ENCODE measurements at regions not wholly inside any gene's neighbourhood (a gene's known extent, or its start where the extent isn't known, plus 50 kb on each side); places are given as distances from the start of the nearest gene placed in this dataset.

DNA sequence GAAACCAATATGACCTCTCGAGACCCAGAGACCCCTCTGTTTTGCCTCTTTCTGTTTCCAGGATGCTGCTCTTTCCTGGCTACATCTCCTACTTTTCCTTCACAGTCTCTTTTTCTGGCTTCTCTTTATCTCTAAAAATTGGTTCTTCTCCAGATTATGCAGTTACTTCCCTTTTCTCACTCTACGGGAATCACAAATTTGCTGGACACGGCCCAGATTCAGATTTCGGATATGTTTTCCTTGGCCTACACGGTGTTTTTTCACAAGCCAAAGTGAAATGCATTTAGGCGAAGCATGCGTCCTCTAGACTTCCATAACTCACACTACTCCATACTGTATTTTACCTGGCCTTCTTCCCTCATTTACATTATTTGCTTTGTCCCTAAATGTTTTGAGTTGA is 214.7 kb upstream of the MIR17HG start:
- Histone ChIP-seq H3K9ac (ENCODE audit: insufficient read length) (no peak overlapping the region), H3K4me3 (no peak overlapping the region), H3K27ac (no peak overlapping the region), H3K36me3 (ENCODE audit: insufficient read depth, low read length) (no peaks in the 10 kb centered on the region), H3K9me3 (ENCODE audit: low read depth, low read length) (no peaks in the 10 kb centered on the region)
- TF ChIP-seq FOXP2 (optimal IDR thresholded peaks at IDR 0.05; ENCODE audit: control extremely low read depth, extremely low read length, insufficient read depth) (no peak), EZH2 (IDR thresholded peaks at IDR 0.05) (no peak), POLR2AphosphoS5 (IDR thresholded peaks at IDR 0.05; ENCODE audit: borderline replicate concordance, low read depth, low read length) (no peak)
- DNase-seq (ENCODE audit: low read depth, low spot score) = no peak

- no peak overlapping the region for H3K27ac ChIP-seq
- DNase-seq (ENCODE audit: low read depth, low spot score) = peak; percentile 48
Measured at GRCh38 chr13:91133941-91134802, 213.3 kb upstream of the MIR17HG start.

GRCh38 chr13:91134803-91135184 is 212.7 kb upstream of the MIR17HG start:
- no peaks in the 10 kb centered on the region for H3K9me3 ChIP-seq (ENCODE audit: low read depth, low read length)
- H3K36me3 ChIP-seq (ENCODE audit: insufficient read depth, low read length) = no peaks in the 10 kb centered on the region
- no peak overlapping the region for H3K27ac ChIP-seq
- no peak for DNase-seq (ENCODE audit: low read depth, low spot score)
- no peak overlapping the region for H3K9ac ChIP-seq (ENCODE audit: insufficient read length)
- H3K4me3 ChIP-seq = no peak overlapping the region
- TF ChIP-seq EZH2 (IDR thresholded peaks at IDR 0.05) = no peak
- TF ChIP-seq POLR2AphosphoS5 (IDR thresholded peaks at IDR 0.05; ENCODE audit: borderline replicate concordance, low read depth, low read length) = no peak
- no peak for TF ChIP-seq FOXP2 (optimal IDR thresholded peaks at IDR 0.05; ENCODE audit: control extremely low read depth, extremely low read length, insufficient read depth)

More at GRCh38 chr13:91133941-91134802, 213.3 kb upstream of the MIR17HG start:
- Histone ChIP-seq H3K9ac (ENCODE audit: insufficient read length) (no peak overlapping the region), H3K9me3 (ENCODE audit: low read depth, low read length) (no peaks in the 10 kb centered on the region), H3K4me3 (no peak overlapping the region), H3K36me3 (ENCODE audit: insufficient read depth, low read length) (no peaks in the 10 kb centered on the region)
- no peak for TF ChIP-seq FOXP2 (optimal IDR thresholded peaks at IDR 0.05; ENCODE audit: control extremely low read depth, extremely low read length, insufficient read depth)
- no peak for TF ChIP-seq POLR2AphosphoS5 (IDR thresholded peaks at IDR 0.05; ENCODE audit: borderline replicate concordance, low read depth, low read length)
- TF ChIP-seq EZH2 (IDR thresholded peaks at IDR 0.05) = no peak

DNA sequence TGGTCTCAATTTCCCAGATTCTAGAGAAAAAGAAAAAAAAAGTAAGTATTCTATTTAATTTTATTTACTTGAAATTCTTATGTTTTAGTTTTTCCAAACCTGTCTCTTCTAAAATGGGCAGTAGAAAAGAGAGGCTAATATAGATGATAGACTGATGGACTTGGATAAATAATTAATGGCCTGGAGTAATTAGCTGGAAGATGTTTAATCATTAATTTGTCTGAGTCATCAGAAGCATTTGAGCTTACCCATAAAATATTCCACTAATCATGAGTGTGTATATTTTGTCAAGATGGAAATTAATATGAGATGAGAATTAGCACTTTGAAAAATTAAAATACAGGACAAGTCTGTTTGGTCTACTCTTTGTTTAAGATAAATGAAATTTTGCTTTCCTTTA is 212.1 kb upstream of the MIR17HG start:
- Histone ChIP-seq H3K4me3 (no peak overlapping the region), H3K27ac (no peak overlapping the region), H3K36me3 (ENCODE audit: insufficient read depth, low read length) (no peaks in the 10 kb centered on the region), H3K9me3 (ENCODE audit: low read depth, low read length) (no peaks in the 10 kb centered on the region), H3K9ac (ENCODE audit: insufficient read length) (no peak overlapping the region)
- no peak for DNase-seq (ENCODE audit: low read depth, low spot score)
- TF ChIP-seq EZH2 (IDR thresholded peaks at IDR 0.05) (no peak), FOXP2 (optimal IDR thresholded peaks at IDR 0.05; ENCODE audit: control extremely low read depth, extremely low read length, insufficient read depth) (no peak), POLR2AphosphoS5 (IDR thresholded peaks at IDR 0.05; ENCODE audit: borderline replicate concordance, low read depth, low read length) (no peak)

DNA sequence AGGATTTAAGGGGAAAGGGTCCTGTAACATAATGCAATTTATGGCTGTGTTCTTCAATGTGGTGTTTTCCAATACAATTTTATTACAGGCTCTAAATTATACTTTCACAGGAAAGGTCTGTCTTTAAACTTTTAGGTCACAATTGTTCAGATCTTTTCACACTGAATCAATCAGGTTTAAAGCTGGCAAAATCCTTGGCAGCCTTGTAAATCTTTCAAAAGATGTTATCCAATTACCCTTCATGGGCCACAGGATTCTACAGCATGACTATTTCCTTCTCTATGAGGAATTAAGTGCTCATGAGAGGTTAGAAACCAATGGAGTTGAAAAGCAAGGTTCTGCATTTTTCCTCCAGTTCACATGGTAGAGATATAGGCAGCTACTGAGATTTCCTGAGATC is 211.5 kb upstream of the MIR17HG start:
- no peaks in the 10 kb centered on the region for H3K36me3 ChIP-seq (ENCODE audit: insufficient read depth, low read length)
- no peaks in the 10 kb centered on the region for H3K9me3 ChIP-seq (ENCODE audit: low read depth, low read length)
- no peak for TF ChIP-seq FOXP2 (optimal IDR thresholded peaks at IDR 0.05; ENCODE audit: control extremely low read depth, extremely low read length, insufficient read depth)
- TF ChIP-seq EZH2 (IDR thresholded peaks at IDR 0.05) = no peak
- TF ChIP-seq POLR2AphosphoS5 (IDR thresholded peaks at IDR 0.05; ENCODE audit: borderline replicate concordance, low read depth, low read length) = no peak
- no peak overlapping the region for H3K9ac ChIP-seq (ENCODE audit: insufficient read length)
- H3K4me3 ChIP-seq = no peak overlapping the region
- H3K27ac ChIP-seq = no peak overlapping the region
- DNase-seq (ENCODE audit: low read depth, low spot score) = no peak

- no peak for DNase-seq (ENCODE audit: low read depth, low spot score)
- Histone ChIP-seq H3K36me3 (ENCODE audit: insufficient read depth, low read length) (no peaks in the 10 kb centered on the region), H3K27ac (no peak overlapping the region), H3K9ac (ENCODE audit: insufficient read length) (no peak overlapping the region), H3K4me3 (no peak overlapping the region), H3K9me3 (ENCODE audit: low read depth, low read length) (no peaks in the 10 kb centered on the region)
- TF ChIP-seq EZH2 (IDR thresholded peaks at IDR 0.05) (no peak), FOXP2 (optimal IDR thresholded peaks at IDR 0.05; ENCODE audit: control extremely low read depth, extremely low read length, insufficient read depth) (no peak), POLR2AphosphoS5 (IDR thresholded peaks at IDR 0.05; ENCODE audit: borderline replicate concordance, low read depth, low read length) (no peak)
Measured at GRCh38 chr13:91136806-91137205, 210.7 kb upstream of the MIR17HG start.

DNA sequence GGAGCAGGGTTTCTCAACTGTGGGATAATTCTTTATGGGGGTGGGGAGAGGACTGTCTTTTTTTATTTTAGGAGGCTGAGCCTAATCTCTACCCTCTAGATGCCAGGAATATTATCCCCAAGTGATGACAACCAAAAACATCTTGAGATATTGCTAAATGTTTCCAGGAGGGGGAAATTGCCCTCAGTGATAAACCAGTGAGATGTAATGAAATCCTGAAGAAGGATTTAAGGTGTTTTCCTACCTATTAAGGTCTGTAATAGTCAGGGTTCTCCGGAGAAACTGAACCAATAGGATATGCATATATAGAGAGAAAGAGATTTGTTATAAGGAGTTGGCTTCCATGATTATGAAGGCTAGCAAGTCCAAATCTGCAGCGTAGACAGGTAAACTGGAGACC is 208.3 kb upstream of the MIR17HG start:
- Histone ChIP-seq H3K4me3 (no peak overlapping the region), H3K9me3 (ENCODE audit: low read depth, low read length) (no peaks in the 10 kb centered on the region), H3K9ac (ENCODE audit: insufficient read length) (no peak overlapping the region), H3K27ac (no peak overlapping the region), H3K36me3 (ENCODE audit: insufficient read depth, low read length) (no peaks in the 10 kb centered on the region)
- TF ChIP-seq EZH2 (IDR thresholded peaks at IDR 0.05) (no peak), FOXP2 (optimal IDR thresholded peaks at IDR 0.05; ENCODE audit: control extremely low read depth, extremely low read length, insufficient read depth) (no peak), POLR2AphosphoS5 (IDR thresholded peaks at IDR 0.05; ENCODE audit: borderline replicate concordance, low read depth, low read length) (no peak)
- DNase-seq (ENCODE audit: low read depth, low spot score) = no peak

GRCh38 chr13:91141543-91142061 is 205.9 kb upstream of the MIR17HG start:
- H3K9me3 ChIP-seq (ENCODE audit: low read depth, low read length) = no peaks in the 10 kb centered on the region
- no peak overlapping the region for H3K4me3 ChIP-seq
- no peak overlapping the region for H3K9ac ChIP-seq (ENCODE audit: insufficient read length)
- TF ChIP-seq EZH2 (IDR thresholded peaks at IDR 0.05) (no peak), FOXP2 (optimal IDR thresholded peaks at IDR 0.05; ENCODE audit: control extremely low read depth, extremely low read length, insufficient read depth) (no peak)
- H3K36me3 ChIP-seq (ENCODE audit: insufficient read depth, low read length) = no peaks in the 10 kb centered on the region
- no peak overlapping the region for H3K27ac ChIP-seq
- DNase-seq (ENCODE audit: low read depth, low spot score) = no peak
